OCI-LY3 (cell line): ENCODE measurements at regions not wholly inside any gene's neighbourhood (a gene's known extent, or its start where the extent isn't known, plus 50 kb on each side); places are given as distances from the start of the nearest gene placed in this dataset.

Experiments used
- CTCF ChIP-seq: fragments of 200-600, 300-600 bp; sonication (generic); IDR thresholded peaks from 2 replicates; pipeline ENCODE4 v1.5.1; 2014; ENCODE audit warnings: antibody characterized with exemption, low read length, low read depth
- EZH2phosphoT487 ChIP-seq: fragments of 200-600 bp; shearing (Covaris generic); IDR thresholded peaks from 2 replicates; pipeline ENCODE4 v1.6.1; 2018; ENCODE audit warnings: antibody characterized with exemption, mixed run types, low read depth

- no peak for TF ChIP-seq CTCF
- TF ChIP-seq EZH2phosphoT487, result no peak
Measured at GRCh38 chr12:25745281-25745680, 192.2 kb upstream of the LMNTD1 start.
